ENCODE measurements at regions not wholly inside any gene's neighbourhood (a gene's known extent, or its start where the extent isn't known, plus 50 kb on each side); places are given as distances from the start of the nearest gene placed in this dataset.

DNA sequence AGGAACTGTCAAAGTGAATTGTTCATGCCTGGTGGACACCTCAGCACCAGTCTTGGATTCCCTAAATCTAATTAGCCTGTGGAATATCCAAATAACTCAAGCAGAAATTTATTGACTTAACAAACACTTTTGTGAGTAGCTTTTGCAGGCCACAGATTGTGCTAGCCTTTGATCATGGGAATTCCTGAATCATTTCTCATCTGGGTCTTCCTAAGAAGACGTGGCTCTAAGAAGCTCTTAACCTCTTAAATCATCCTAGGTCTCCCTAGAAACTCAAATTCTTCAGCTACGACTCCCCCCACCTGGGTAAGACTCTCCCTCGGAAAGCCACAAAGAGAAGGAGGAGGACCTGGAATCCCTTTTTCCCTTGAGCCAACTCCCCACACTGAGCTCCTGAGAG lies 53.8 kb upstream of the PSEN2 start:
- Histone ChIP-seq H3K9ac (ENCODE audit: low read length) (no peak overlapping the region), H3K27ac (ENCODE audit: low read depth, low read length) (peak overlapping the region; percentile 15), H3K36me3 (ENCODE audit: control insufficient read depth, insufficient read depth, low read length) (no peaks in the 10 kb centered on the region), H3K27me3 (ENCODE audit: control insufficient read depth, insufficient read depth, low read length) (no peaks in the 10 kb centered on the region), H3K4me1 (ENCODE audit: control insufficient read depth, insufficient read depth, low read length) (peaks cover 21% of the 10 kb centered on the region), H3K4me3 (ENCODE audit: low read length) (no peak overlapping the region)

DNA sequence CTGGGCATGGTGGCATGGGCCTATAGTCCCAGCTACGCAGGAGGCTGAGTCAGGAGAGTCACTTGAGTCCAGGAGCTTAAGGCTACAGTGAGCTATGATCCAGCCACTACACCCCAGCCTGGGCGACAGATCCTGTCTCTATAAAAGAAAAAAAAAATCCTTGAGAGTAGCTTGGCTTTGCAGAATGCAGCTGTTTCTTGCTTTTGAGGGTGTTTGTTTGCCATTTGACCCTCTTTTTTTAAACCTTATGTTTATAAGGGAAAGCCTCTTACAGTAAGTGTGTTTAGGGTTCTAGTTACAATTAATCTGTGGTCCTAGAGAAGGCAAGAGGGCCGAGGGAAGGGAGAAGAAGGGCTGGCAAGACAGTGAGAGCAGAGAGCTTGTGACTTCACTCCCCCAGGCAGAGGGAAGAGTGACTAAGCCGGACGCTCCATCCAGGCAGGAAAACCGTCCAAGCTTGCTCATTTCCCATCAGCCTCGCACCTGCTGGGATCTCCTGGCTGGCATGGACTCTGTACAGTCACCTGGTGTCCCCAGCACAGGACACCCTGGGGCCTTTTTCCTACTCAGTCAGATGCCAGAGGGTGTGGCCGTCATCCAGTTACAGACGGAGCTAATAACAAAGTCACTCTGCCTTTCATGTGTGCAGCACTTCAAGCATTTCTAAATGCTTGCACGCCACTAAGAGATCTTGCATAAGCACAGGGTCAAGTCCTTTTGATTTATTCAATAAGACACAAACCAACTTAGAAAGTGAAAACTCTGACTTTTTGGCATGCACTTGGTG lies 55.5 kb upstream of the PSEN2 start:
- Histone ChIP-seq H3K4me3 (ENCODE audit: low read length) (no peak overlapping the region), H3K27ac (ENCODE audit: low read depth, low read length) (peak overlapping the region; percentile 84), H3K27me3 (ENCODE audit: control insufficient read depth, insufficient read depth, low read length) (no peaks in the 10 kb centered on the region), H3K36me3 (ENCODE audit: control insufficient read depth, insufficient read depth, low read length) (no peaks in the 10 kb centered on the region), H3K4me1 (ENCODE audit: control insufficient read depth, insufficient read depth, low read length) (peaks cover 13% of the 10 kb centered on the region), H3K9ac (ENCODE audit: low read length) (no peak overlapping the region)

- peak overlapping the region; percentile 27 for H3K27ac ChIP-seq (ENCODE audit: low read depth, low read length)
- no peaks in the 10 kb centered on the region for H3K36me3 ChIP-seq (ENCODE audit: control insufficient read depth, insufficient read depth, low read length)
- no peak overlapping the region for H3K9ac ChIP-seq (ENCODE audit: low read length)
- H3K4me1 ChIP-seq (ENCODE audit: control insufficient read depth, insufficient read depth, low read length) = peaks cover 13% of the 10 kb centered on the region
- H3K4me3 ChIP-seq (ENCODE audit: low read length) = no peak overlapping the region
- H3K27me3 ChIP-seq (ENCODE audit: control insufficient read depth, insufficient read depth, low read length) = no peaks in the 10 kb centered on the region
Measured at GRCh38 chr1:226813671-226814591, 56.5 kb upstream of the PSEN2 start.

- Histone ChIP-seq H3K9ac (ENCODE audit: low read length) (no peak overlapping the region), H3K36me3 (ENCODE audit: control insufficient read depth, insufficient read depth, low read length) (no peaks in the 10 kb centered on the region), H3K4me3 (ENCODE audit: low read length) (no peak overlapping the region), H3K4me1 (ENCODE audit: control insufficient read depth, insufficient read depth, low read length) (peaks cover 13% of the 10 kb centered on the region), H3K27me3 (ENCODE audit: control insufficient read depth, insufficient read depth, low read length) (no peaks in the 10 kb centered on the region), H3K27ac (ENCODE audit: low read depth, low read length) (peak overlapping the region; percentile 12)
Measured at GRCh38 chr1:226810681-226811080, 59.7 kb upstream of the PSEN2 start.

DNA sequence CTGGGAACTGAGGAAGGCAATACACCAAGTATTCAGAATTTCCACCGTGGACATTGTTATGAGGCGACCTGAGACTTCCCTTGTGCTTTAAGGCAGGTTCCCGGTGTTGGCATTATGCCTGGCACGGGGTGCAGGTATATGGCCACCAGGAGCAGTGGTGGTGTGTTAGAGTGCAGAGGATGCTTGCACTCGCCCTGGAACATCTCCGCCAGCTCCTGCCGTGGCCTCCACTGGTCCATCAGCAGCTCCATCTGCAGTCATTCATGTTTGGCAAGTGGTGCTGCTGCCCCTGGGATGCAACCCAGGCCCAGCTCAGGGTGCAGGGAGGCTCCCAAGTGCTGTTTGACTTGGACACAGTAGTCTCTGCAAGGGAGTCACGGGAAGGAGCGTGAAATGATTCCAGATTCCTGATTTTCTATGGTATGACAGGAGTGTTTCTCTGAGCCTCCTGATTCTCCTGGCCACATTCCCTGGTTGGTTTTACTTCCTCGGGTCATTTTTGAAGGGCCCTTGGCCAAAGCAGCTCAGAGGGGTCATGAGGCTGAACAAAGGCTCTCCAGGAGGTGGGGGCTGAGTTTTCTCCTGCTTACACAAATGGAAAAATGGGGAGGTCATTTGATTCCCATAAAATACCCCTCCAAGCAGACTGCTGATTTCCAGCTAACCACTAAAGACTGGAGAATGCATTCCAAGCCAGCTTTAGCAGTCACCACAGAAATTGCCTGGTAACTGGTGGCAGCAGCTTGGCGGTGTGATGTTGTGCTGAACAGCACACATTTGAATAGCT lies 60.4 kb upstream of the PSEN2 start:
- no peak overlapping the region for H3K9ac ChIP-seq (ENCODE audit: low read length)
- no peaks in the 10 kb centered on the region for H3K36me3 ChIP-seq (ENCODE audit: control insufficient read depth, insufficient read depth, low read length)
- H3K4me1 ChIP-seq (ENCODE audit: control insufficient read depth, insufficient read depth, low read length) = peaks cover 7% of the 10 kb centered on the region
- H3K27ac ChIP-seq (ENCODE audit: low read depth, low read length) = no peak overlapping the region
- no peaks in the 10 kb centered on the region for H3K27me3 ChIP-seq (ENCODE audit: control insufficient read depth, insufficient read depth, low read length)
- H3K4me3 ChIP-seq (ENCODE audit: low read length) = no peak overlapping the region

DNA sequence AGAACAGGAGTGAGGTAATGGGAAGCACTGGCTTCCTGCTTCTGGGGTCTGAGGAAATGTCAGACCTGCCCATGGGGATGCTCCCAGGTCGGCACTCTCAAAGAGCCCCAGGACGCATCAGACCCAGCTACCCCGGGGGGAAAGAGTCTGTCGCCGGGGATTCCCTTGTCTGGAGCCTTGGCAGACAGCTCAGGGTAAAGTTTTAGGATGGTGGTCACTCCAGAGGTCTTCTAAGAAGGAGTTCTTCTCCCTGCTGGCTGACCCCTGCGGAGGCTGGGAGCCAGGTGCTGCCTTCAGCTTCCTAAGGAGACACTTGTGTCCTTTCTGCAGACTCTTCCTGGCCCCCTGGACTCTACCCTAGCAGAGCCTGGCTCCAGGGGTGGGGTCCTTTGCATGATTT lies 61.9 kb upstream of the PSEN2 start:
- Histone ChIP-seq H3K27ac (ENCODE audit: low read depth, low read length) (no peak overlapping the region), H3K27me3 (ENCODE audit: control insufficient read depth, insufficient read depth, low read length) (no peaks in the 10 kb centered on the region), H3K4me1 (ENCODE audit: control insufficient read depth, insufficient read depth, low read length) (no peaks in the 10 kb centered on the region), H3K4me3 (ENCODE audit: low read length) (no peak overlapping the region), H3K36me3 (ENCODE audit: control insufficient read depth, insufficient read depth, low read length) (no peaks in the 10 kb centered on the region), H3K9ac (ENCODE audit: low read length) (no peak overlapping the region)

DNA sequence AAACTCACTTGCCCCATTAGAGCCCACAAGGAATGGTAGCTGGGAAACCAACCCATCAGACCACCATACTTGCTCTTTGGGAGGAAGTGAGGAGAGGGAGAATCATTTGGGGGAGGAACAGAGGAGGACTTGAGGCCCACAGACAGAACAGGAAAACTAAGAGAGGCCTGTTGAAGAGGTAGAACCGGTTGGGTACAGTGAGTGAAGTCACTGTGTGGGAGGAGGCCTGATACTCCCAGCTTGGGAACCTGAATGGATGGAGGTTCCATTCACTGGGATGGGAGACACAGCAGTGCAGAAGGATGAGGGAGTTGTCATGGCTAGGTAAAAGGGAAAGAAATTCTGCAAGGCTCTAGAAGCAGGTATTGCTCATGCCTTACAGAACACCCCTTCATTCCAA lies 63.4 kb upstream of the PSEN2 start:
- no peak overlapping the region for H3K4me3 ChIP-seq (ENCODE audit: low read length)
- H3K27me3 ChIP-seq (ENCODE audit: control insufficient read depth, insufficient read depth, low read length) = no peaks in the 10 kb centered on the region
- no peak overlapping the region for H3K9ac ChIP-seq (ENCODE audit: low read length)
- H3K27ac ChIP-seq (ENCODE audit: low read depth, low read length) = no peak overlapping the region
- H3K36me3 ChIP-seq (ENCODE audit: control insufficient read depth, insufficient read depth, low read length) = no peaks in the 10 kb centered on the region
- H3K4me1 ChIP-seq (ENCODE audit: control insufficient read depth, insufficient read depth, low read length) = no peaks in the 10 kb centered on the region

DNA sequence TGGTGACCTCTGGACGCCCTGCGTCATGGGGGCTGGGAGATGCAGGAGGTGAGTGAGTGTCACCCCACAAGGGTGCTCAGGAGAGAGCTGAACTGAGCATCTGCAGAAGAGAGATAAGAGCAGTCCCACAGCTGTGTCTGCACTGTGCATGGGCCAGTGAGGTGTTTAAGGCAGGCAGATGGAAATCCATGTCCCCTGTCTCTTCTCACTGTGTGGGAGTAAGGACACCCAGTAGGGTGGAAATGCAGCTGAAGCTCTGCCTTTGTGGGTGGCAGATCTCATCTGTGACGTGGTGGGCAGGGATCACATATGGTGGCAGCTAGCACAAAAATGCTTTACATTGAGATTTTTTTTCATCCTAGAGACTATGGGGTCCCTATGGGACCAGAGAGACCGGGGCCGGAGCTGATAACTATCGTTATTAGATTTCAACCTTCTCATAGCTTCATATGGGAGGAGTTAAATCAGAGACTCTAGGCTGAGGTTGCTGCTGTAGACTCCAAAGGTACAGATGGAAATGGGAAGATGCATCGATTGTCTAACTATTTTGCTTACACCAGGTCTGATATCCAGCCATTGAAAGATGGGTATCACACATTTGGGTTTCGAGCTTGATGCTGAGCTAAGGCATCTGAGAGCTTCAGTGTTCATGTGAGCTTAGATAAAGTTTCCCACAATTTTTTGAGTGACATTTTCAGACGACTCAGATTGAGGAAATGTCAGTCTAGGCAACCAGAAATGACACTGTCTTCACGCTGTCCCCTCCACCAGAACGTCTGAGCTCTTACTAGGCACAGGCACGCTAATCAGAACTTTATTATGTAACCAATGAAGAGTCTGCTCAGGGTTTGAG lies 65.3 kb upstream of the PSEN2 start:
- Histone ChIP-seq H3K27me3 (ENCODE audit: control insufficient read depth, insufficient read depth, low read length) (no peaks in the 10 kb centered on the region), H3K9ac (ENCODE audit: low read length) (no peak overlapping the region), H3K4me3 (ENCODE audit: low read length) (no peak overlapping the region), H3K36me3 (ENCODE audit: control insufficient read depth, insufficient read depth, low read length) (no peaks in the 10 kb centered on the region), H3K27ac (ENCODE audit: low read depth, low read length) (no peak overlapping the region), H3K4me1 (ENCODE audit: control insufficient read depth, insufficient read depth, low read length) (peaks cover 2% of the 10 kb centered on the region)

GRCh38 chr1:226800763-226801380 lies 61.8 kb upstream of the ITPKB start:
- no peaks in the 10 kb centered on the region for H3K36me3 ChIP-seq (ENCODE audit: control insufficient read depth, insufficient read depth, low read length)
- peak overlapping the region; percentile 51 for H3K27ac ChIP-seq (ENCODE audit: low read depth, low read length)
- no peak overlapping the region for H3K4me3 ChIP-seq (ENCODE audit: low read length)
- peaks cover 12% of the 10 kb centered on the region for H3K4me1 ChIP-seq (ENCODE audit: control insufficient read depth, insufficient read depth, low read length)
- no peaks in the 10 kb centered on the region for H3K27me3 ChIP-seq (ENCODE audit: control insufficient read depth, insufficient read depth, low read length)
- no peak overlapping the region for H3K9ac ChIP-seq (ENCODE audit: low read length)

GRCh38 chr1:226799634-226800281 lies 60.7 kb upstream of the ITPKB start:
- Histone ChIP-seq H3K36me3 (ENCODE audit: control insufficient read depth, insufficient read depth, low read length) (no peaks in the 10 kb centered on the region), H3K27me3 (ENCODE audit: control insufficient read depth, insufficient read depth, low read length) (no peaks in the 10 kb centered on the region), H3K4me3 (ENCODE audit: low read length) (no peak overlapping the region), H3K27ac (ENCODE audit: low read depth, low read length) (peak overlapping the region; percentile 83), H3K4me1 (ENCODE audit: control insufficient read depth, insufficient read depth, low read length) (peaks cover 12% of the 10 kb centered on the region), H3K9ac (ENCODE audit: low read length) (no peak overlapping the region)

All from rectal smooth muscle tissue (tissue), 1 donor.